A673 (cell line): ENCODE measurements at regions not wholly inside any gene's neighbourhood (a gene's known extent, or its start where the extent isn't known, plus 50 kb on each side); places are given as distances from the start of the nearest gene placed in this dataset.

Experiments
- BruUV-seq: library from RNA; stranded (reverse); fragments of 400-500 nt; replicated peaks from 2 replicates; lab custom pipeline; 2021; lab: Mats Ljungman, UMichigan
- CTCF ChIA-PET: fragments of 300-600 bp; sonication (Branson Sonifier 250); formaldehyde crosslinking; loops from one replicate; lab custom pipeline; 2022; ENCODE audit warnings: antibody characterized with exemption; lab: Charles Lee
- POLR2A ChIA-PET: fragments of 300-600 bp; sonication (Branson Sonifier 250); formaldehyde crosslinking; loops from one replicate; lab custom pipeline; 2022; ENCODE audit warnings: antibody characterized with exemption; ENCODE audit not compliant: low non-redundant PET; lab: Charles Lee
- DNase-seq: peaks from one replicate; pipeline ENCODE4 v3.0.0-alpha.2; 2015; ENCODE audit warnings: low spot score
- H3K27ac ChIP-seq: fragments of 200-600 bp; sonication (generic); 2 replicates; pipeline ENCODE4 v1.5.1; 2016; ENCODE audit warnings: mixed run types, low read depth, mild to moderate bottlenecking, mixed read lengths, antibody characterized with exemption, low read length; ENCODE audit not compliant: poor library complexity, severe bottlenecking
- H3K27me3 ChIP-seq: fragments of 200-600 bp; sonication (generic); replicated peaks from 2 replicates; pipeline ENCODE4 v1.6.1; 2017; ENCODE audit warnings: mixed run types, low read depth, mild to moderate bottlenecking, mixed read lengths, antibody characterized with exemption, low read length; ENCODE audit not compliant: insufficient read depth, poor library complexity
- H3K36me3 ChIP-seq: fragments of 200-600 bp; sonication (generic); 2 replicates; pipeline ENCODE4 v1.6.1; 2016; ENCODE audit warnings: mixed run types, mild to moderate bottlenecking, mixed read lengths, antibody characterized with exemption, low read length; ENCODE audit not compliant: insufficient read depth, poor library complexity, severe bottlenecking
- H3K4me1 ChIP-seq: fragments of 200-600 bp; sonication (generic); 2 replicates; pipeline ENCODE4 v1.6.1; 2017; ENCODE audit warnings: mixed run types, mild to moderate bottlenecking, mixed read lengths, antibody characterized with exemption, low read length; ENCODE audit not compliant: insufficient read depth, poor library complexity, severe bottlenecking
- H3K4me3 ChIP-seq: fragments of 200-600 bp; sonication (generic); 2 replicates; pipeline ENCODE4 v1.5.1; 2016; ENCODE audit warnings: low read depth, mixed run types, mild to moderate bottlenecking, mixed read lengths, low read length; ENCODE audit not compliant: poor library complexity, severe bottlenecking
- H3K9me3 ChIP-seq: fragments of 200-600 bp; sonication (generic); 2 replicates; pipeline ENCODE4 v1.6.1; 2016; ENCODE audit warnings: mixed run types, low read depth, mild to moderate bottlenecking, mixed read lengths, antibody characterized with exemption, low read length; ENCODE audit not compliant: poor library complexity, severe bottlenecking
- EZH2 ChIP-seq: fragments of 200-600 bp; sonication (generic); IDR thresholded peaks from 2 replicates; pipeline ENCODE4 v1.6.1; 2017; ENCODE audit warnings: borderline replicate concordance, low read depth, mild to moderate bottlenecking, mixed read lengths, antibody characterized with exemption, low read length; ENCODE audit not compliant: poor library complexity, severe bottlenecking
- intact Hi-C: fragments of 100-400 bp; cut with micrococcal nuclease; formaldehyde crosslinking; loops from one replicate; pipeline ENCODE4 v1.10.0; 2022; ENCODE audit not compliant: unreplicated experiment
- TF ChIP-seq, protein P1 (sequence below): fragments of 300-800, 200-600 bp; sonication (generic); conservative IDR thresholded peaks from 2 replicates; pipeline ENCODE4 v1.5.1; 2017; ENCODE audit warnings: low read depth, mild to moderate bottlenecking, antibody characterized with exemption, low read length, moderate library complexity, mixed read lengths

GRCh38 chr12:78359520-78359919 lies 505.1 kb upstream of the SYT1 start:
- no peak for DNase-seq
- Histone ChIP-seq H3K36me3 (no peaks in the 10 kb centered on the region), H3K27ac (no peak overlapping the region), H3K4me3 (no peak overlapping the region), H3K27me3 (no peaks in the 10 kb centered on the region), H3K9me3 (no peaks in the 10 kb centered on the region), H3K4me1 (no peaks in the 10 kb centered on the region)
- intact Hi-C loops, result no loop called here
- no peak for TF ChIP-seq EZH2
- ChIA-PET POLR2A (no interaction called here), CTCF (no interaction called here)
- no TSS peak for BruUV-seq

GRCh38 chr12:78361683-78362082 lies 502.9 kb upstream of the SYT1 start:
- Histone ChIP-seq H3K36me3 (no peaks in the 10 kb centered on the region), H3K27me3 (no peaks in the 10 kb centered on the region), H3K4me3 (no peak overlapping the region), H3K9me3 (no peaks in the 10 kb centered on the region), H3K4me1 (no peaks in the 10 kb centered on the region), H3K27ac (no peak overlapping the region)
- intact Hi-C loops, result no loop called here
- no TSS peak for BruUV-seq
- ChIA-PET POLR2A (no interaction called here), CTCF (no interaction called here)
- no peak for DNase-seq
- TF ChIP-seq EZH2, result no peak
- TF ChIP-seq, protein P1, sequence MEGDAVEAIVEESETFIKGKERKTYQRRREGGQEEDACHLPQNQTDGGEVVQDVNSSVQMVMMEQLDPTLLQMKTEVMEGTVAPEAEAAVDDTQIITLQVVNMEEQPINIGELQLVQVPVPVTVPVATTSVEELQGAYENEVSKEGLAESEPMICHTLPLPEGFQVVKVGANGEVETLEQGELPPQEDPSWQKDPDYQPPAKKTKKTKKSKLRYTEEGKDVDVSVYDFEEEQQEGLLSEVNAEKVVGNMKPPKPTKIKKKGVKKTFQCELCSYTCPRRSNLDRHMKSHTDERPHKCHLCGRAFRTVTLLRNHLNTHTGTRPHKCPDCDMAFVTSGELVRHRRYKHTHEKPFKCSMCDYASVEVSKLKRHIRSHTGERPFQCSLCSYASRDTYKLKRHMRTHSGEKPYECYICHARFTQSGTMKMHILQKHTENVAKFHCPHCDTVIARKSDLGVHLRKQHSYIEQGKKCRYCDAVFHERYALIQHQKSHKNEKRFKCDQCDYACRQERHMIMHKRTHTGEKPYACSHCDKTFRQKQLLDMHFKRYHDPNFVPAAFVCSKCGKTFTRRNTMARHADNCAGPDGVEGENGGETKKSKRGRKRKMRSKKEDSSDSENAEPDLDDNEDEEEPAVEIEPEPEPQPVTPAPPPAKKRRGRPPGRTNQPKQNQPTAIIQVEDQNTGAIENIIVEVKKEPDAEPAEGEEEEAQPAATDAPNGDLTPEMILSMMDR, result no peak

DNA sequence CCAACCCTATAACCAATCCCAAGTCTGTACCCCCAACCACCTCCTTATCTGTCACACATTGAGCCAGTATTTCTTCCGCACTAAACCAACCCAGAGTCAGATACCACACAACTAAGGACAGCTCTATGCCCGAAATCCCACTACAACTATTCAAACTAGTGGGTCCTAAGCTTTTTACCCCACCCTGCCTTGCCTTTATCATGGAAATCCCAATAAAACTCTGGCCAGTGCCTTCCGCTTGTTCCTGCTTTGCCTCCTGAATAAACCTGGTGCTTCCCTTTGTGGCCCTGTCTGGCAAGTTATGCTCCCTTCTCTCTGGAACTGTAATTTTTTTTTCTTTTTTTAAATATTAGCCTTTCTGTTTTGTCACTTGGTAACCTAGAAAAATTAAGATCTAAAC lies 493.3 kb upstream of the SYT1 start:
- ChIA-PET CTCF (no interaction called here), POLR2A (no interaction called here)
- TF ChIP-seq EZH2, result no peak
- TF ChIP-seq, protein P1, result no peak
- no peak for DNase-seq
- no peaks in the 10 kb centered on the region for H3K4me1 ChIP-seq
- no peaks in the 10 kb centered on the region for H3K36me3 ChIP-seq
- no TSS peak for BruUV-seq
- no peaks in the 10 kb centered on the region for H3K27me3 ChIP-seq
- H3K27ac ChIP-seq, result no peak overlapping the region
- H3K4me3 ChIP-seq, result no peak overlapping the region
- intact Hi-C loops, result no loop called here
- no peaks in the 10 kb centered on the region for H3K9me3 ChIP-seq

DNA sequence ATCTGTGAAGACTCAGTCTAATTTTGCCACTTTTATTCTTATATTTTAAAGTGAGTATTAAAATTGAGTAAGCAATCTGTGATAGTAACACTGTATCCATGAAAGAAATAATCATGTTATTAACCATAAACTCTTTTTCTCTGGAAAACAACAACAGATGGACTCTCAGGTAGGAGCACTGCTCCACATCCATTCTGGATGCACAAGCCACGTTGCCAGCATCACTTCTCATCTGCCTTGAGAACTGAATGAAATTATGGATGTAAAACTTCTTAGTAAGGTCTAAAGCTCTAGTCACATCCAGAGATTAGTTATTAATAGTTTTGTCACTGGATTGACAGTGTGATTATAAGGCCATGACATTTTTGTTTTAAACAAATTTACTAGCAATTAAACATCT lies 489.1 kb upstream of the SYT1 start:
- CTCF ChIA-PET, result no interaction called here
- no peaks in the 10 kb centered on the region for H3K27me3 ChIP-seq
- H3K9me3 ChIP-seq, result no peaks in the 10 kb centered on the region
- no peak for TF ChIP-seq EZH2
- TF ChIP-seq, protein P1, result no peak
- intact Hi-C loops, result no loop called here
- H3K4me1 ChIP-seq, result no peaks in the 10 kb centered on the region
- POLR2A ChIA-PET, result no interaction called here
- no peaks in the 10 kb centered on the region for H3K36me3 ChIP-seq
- DNase-seq, result no peak
- BruUV-seq, result no TSS peak
- no peak overlapping the region for H3K4me3 ChIP-seq
- no peak overlapping the region for H3K27ac ChIP-seq
